ENCODE measurements at regions not wholly inside any gene's neighbourhood (a gene's known extent, or its start where the extent isn't known, plus 50 kb on each side); places are given as distances from the start of the nearest gene placed in this dataset.

DNA sequence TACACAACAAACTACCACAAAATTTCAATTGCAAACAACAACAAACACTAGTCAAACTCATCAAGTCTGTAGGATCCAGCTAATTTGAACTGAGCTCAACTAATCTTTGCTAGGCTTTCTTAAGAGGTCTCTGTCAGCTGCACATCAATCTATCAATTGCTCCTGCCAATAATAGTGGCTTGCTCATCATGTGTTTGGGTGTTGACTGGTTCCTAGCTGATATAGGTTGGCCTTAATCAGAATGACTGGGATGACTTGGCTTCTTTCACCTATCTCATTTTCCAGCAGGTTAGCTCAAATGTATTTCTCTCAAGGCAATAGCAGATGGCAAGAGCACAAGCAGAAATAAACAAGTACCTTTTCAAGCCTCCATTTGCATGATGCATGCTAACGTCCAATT, 370.3 kb upstream of the NFE2L3 start:
- no peak for TF ChIP-seq CTCF (IDR thresholded peaks at IDR 0.05; ENCODE audit: low read depth, low read length, missing control alignments)
- in situ Hi-C loops (cut with HindIII; ENCODE audit: low pct_ligation_motif_present, low sequenced_read_pairs) = no loop called here
- no peak overlapping the region for H3K4me3 ChIP-seq (ENCODE audit: low read depth, low read length)
- no peaks in the 10 kb centered on the region for H3K27me3 ChIP-seq (replicated peaks)
- H3K36me3 ChIP-seq (replicated peaks) = no peaks in the 10 kb centered on the region
- no peak for DNase-seq
- H3K27ac ChIP-seq = no peak overlapping the region

- in situ Hi-C loops (cut with HindIII; ENCODE audit: low pct_ligation_motif_present, low sequenced_read_pairs) = no loop called here
- H3K27me3 ChIP-seq (replicated peaks) = no peaks in the 10 kb centered on the region
- no peak for TF ChIP-seq CTCF (IDR thresholded peaks at IDR 0.05; ENCODE audit: low read depth, low read length, missing control alignments)
- no peaks in the 10 kb centered on the region for H3K36me3 ChIP-seq (replicated peaks)
- no peak for DNase-seq
- no peak overlapping the region for H3K4me3 ChIP-seq (ENCODE audit: low read depth, low read length)
- no peak overlapping the region for H3K27ac ChIP-seq
Observed at GRCh38 chr7:25786936-25787335, 365.1 kb upstream of the NFE2L3 start.

- DNase-seq = no peak
- no peak overlapping the region for H3K27ac ChIP-seq
- in situ Hi-C loops (cut with HindIII; ENCODE audit: low pct_ligation_motif_present, low sequenced_read_pairs) = no loop called here
- TF ChIP-seq CTCF (IDR thresholded peaks at IDR 0.05; ENCODE audit: low read depth, low read length, missing control alignments) = no peak
- no peaks in the 10 kb centered on the region for H3K27me3 ChIP-seq (replicated peaks)
- no peak overlapping the region for H3K4me3 ChIP-seq (ENCODE audit: low read depth, low read length)
- no peaks in the 10 kb centered on the region for H3K36me3 ChIP-seq (replicated peaks)
Observed at GRCh38 chr7:25787336-25787735, 364.7 kb upstream of the NFE2L3 start.

DNA sequence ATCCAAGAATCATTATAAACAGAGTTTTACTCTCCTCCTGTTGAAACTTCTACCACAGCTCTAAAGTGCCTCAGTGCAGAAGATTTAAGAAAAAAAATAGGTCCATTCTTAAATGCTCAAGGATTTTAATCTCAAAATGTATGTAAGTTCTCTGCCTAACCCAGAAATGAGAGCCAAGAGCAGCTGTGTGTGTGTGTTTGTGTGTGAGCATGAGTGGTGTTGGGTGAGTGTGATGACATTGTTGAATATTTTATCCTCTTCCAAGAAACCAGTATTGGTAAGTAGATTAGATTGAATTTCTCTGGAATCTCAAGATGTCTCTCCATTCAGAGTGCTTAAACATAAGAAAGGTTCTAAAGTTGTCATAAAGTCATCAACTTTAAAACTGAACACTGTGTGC, 363.6 kb upstream of the NFE2L3 start:
- in situ Hi-C loops (cut with HindIII; ENCODE audit: low pct_ligation_motif_present, low sequenced_read_pairs) = no loop called here
- Histone ChIP-seq H3K36me3 (replicated peaks) (no peaks in the 10 kb centered on the region), H3K4me3 (ENCODE audit: low read depth, low read length) (no peak overlapping the region)

GRCh38 chr7:25788961-25789620, 362.9 kb upstream of the NFE2L3 start:
- Histone ChIP-seq H3K4me3 (ENCODE audit: low read depth, low read length) (no peak overlapping the region), H3K27ac (no peak overlapping the region), H3K36me3 (replicated peaks) (no peaks in the 10 kb centered on the region), H3K27me3 (replicated peaks) (no peaks in the 10 kb centered on the region)
- TF ChIP-seq CTCF (IDR thresholded peaks at IDR 0.05; ENCODE audit: low read depth, low read length, missing control alignments) = no peak
- DNase-seq = no peak
- in situ Hi-C loops (cut with HindIII; ENCODE audit: low pct_ligation_motif_present, low sequenced_read_pairs) = no loop called here

More for the DNA sequence above, 363.6 kb upstream of the NFE2L3 start:
- no peak for DNase-seq
- no peak overlapping the region for H3K27ac ChIP-seq
- no peak for TF ChIP-seq CTCF (IDR thresholded peaks at IDR 0.05; ENCODE audit: low read depth, low read length, missing control alignments)
- no peaks in the 10 kb centered on the region for H3K27me3 ChIP-seq (replicated peaks)

All from brain microvascular endothelial cell (primary cell).